ENCODE measurements at regions not wholly inside any gene's neighbourhood (a gene's known extent, or its start where the extent isn't known, plus 50 kb on each side); places are given as distances from the start of the nearest gene placed in this dataset.

DNA sequence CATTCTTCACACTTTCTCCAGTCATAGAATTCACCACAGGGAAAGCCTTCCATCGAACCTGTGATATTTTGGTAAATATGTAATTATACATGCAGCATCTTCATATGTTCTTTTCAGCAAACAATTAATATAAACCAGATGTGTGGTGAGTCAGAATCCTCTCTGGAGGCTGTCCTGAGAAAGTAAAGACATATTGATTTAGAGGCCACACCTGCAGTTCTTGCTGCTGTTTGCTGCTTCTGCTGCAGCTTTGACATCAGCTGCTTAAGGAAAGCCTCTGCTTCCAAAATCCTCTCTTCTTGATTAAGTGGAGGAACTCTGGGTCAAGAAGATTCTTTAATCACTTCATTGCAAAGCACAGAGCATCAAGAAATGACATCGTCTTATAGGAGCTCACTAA is 568.8 kb upstream of the ZEB2 start:
- no peaks in the 10 kb centered on the region for H3K4me1 ChIP-seq (ENCODE audit: control insufficient read depth, insufficient read depth, low read length)
- H3K9me3 ChIP-seq (ENCODE audit: control insufficient read depth, insufficient read depth, low read depth, low read length), result peaks cover 4% of the 10 kb centered on the region; the same call in 1 of the 2 replicates
- no peaks in the 10 kb centered on the region for H3K27me3 ChIP-seq (ENCODE audit: control insufficient read depth, insufficient read depth, low read length)
- no peak overlapping the region for H3K9ac ChIP-seq (ENCODE audit: low read length)
- no peaks in the 10 kb centered on the region for H3K36me3 ChIP-seq (ENCODE audit: control insufficient read depth, insufficient read depth, low read length)
- no peak overlapping the region for H3K27ac ChIP-seq (ENCODE audit: low read depth, low read length)
- no peak overlapping the region for H3K4me3 ChIP-seq (ENCODE audit: low read depth, low read length)

DNA sequence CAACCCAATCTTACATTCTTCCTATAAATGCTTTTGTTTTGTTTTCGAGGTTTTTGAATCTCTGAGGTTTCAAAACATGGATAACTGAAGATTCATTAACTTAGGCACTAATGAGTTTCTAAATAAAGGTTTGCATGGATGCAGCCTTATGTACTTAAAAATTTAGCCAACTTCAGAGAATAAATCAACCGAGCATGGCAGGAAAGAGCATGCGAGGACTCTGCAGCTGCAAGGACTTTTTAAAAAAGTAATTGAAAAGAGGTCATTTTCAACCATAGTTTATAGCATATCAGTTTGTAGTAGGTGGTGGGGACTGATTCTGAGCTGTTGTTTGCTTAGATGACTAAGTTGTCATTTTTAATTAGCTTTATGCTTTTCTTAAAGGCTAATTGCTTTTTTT is 567.0 kb upstream of the ZEB2 start:
- H3K9me3 ChIP-seq (ENCODE audit: control insufficient read depth, insufficient read depth, low read depth, low read length), result peaks cover 4% of the 10 kb centered on the region; the same call in 1 of the 2 replicates
- H3K4me3 ChIP-seq (ENCODE audit: low read depth, low read length), result no peak overlapping the region
- no peaks in the 10 kb centered on the region for H3K27me3 ChIP-seq (ENCODE audit: control insufficient read depth, insufficient read depth, low read length)
- H3K27ac ChIP-seq (ENCODE audit: low read depth, low read length), result no peak overlapping the region
- no peak overlapping the region for H3K9ac ChIP-seq (ENCODE audit: low read length)
- H3K36me3 ChIP-seq (ENCODE audit: control insufficient read depth, insufficient read depth, low read length), result no peaks in the 10 kb centered on the region
- no peaks in the 10 kb centered on the region for H3K4me1 ChIP-seq (ENCODE audit: control insufficient read depth, insufficient read depth, low read length)

DNA sequence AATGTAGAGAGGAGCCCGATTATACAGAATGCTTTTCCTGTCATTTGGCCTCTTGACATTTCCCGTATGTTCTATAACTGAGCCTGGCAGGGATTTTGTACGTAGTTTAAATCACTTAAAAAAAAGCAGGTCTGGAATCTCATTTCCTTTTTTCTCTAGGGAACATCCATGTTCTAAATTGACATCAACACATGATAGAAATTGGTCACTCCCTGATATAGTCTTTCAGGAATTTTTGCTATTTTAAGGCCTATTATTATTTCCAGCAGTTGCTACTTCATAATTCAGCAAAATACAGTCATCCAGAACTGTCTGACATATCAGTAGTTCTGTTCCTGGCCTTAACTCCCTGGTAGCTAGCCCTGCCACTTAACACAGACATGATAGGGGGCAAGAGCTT is 565.7 kb upstream of the ZEB2 start:
- Histone ChIP-seq H3K27me3 (ENCODE audit: control insufficient read depth, insufficient read depth, low read length) (no peaks in the 10 kb centered on the region), H3K4me3 (ENCODE audit: low read depth, low read length) (no peak overlapping the region), H3K27ac (ENCODE audit: low read depth, low read length) (no peak overlapping the region), H3K9me3 (ENCODE audit: control insufficient read depth, insufficient read depth, low read depth, low read length) (peaks cover 3% of the 10 kb centered on the region; the same call in 1 of the 2 replicates), H3K36me3 (ENCODE audit: control insufficient read depth, insufficient read depth, low read length) (no peaks in the 10 kb centered on the region), H3K4me1 (ENCODE audit: control insufficient read depth, insufficient read depth, low read length) (no peaks in the 10 kb centered on the region), H3K9ac (ENCODE audit: low read length) (no peak overlapping the region)

DNA sequence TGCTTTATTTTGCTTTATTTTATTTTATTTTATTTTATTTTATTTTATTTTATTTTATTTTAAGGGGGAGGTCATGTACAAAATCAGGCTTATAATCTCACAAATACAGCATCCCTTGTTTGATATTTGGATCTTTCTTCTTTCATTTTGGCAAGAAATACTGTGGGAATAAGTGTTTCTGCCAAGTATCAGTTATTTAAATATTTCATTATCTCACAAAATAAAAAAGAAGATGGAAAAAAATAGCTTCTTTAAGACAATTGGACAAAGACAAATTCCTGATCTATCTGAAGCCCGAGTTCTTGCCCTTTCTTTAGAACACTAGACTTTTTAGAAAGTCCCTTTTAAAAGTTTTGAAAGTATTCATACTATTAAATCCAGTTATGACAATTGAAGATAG is 560.5 kb upstream of the ZEB2 start:
- Histone ChIP-seq H3K27ac (ENCODE audit: low read depth, low read length) (no peak overlapping the region), H3K36me3 (ENCODE audit: control insufficient read depth, insufficient read depth, low read length) (no peaks in the 10 kb centered on the region), H3K9ac (ENCODE audit: low read length) (no peak overlapping the region), H3K4me1 (ENCODE audit: control insufficient read depth, insufficient read depth, low read length) (no peaks in the 10 kb centered on the region), H3K4me3 (ENCODE audit: low read depth, low read length) (no peak overlapping the region), H3K27me3 (ENCODE audit: control insufficient read depth, insufficient read depth, low read length) (no peaks in the 10 kb centered on the region), H3K9me3 (ENCODE audit: control insufficient read depth, insufficient read depth, low read depth, low read length) (no peaks in the 10 kb centered on the region)

DNA sequence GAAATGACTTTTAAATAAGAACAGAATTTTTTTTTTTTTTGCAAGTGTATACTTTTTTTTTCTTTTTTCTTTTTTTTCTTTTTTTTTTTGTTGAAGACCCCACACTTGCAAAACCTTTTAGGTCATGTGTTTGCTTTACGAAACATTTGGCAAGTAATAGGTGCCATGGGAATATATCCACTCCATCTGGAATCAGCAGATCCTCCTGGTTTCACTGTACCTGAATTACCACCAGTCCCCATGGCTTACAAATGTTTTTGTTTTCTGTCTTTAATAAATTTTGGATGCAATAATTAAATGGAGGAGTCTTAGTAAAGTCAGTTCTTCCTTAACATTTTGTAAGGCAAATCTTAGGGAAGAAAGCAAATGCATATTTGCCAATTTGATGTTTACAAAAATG is 559.7 kb upstream of the ZEB2 start:
- Histone ChIP-seq H3K36me3 (ENCODE audit: control insufficient read depth, insufficient read depth, low read length) (no peaks in the 10 kb centered on the region), H3K4me3 (ENCODE audit: low read depth, low read length) (no peak overlapping the region), H3K9me3 (ENCODE audit: control insufficient read depth, insufficient read depth, low read depth, low read length) (no peaks in the 10 kb centered on the region), H3K27me3 (ENCODE audit: control insufficient read depth, insufficient read depth, low read length) (no peaks in the 10 kb centered on the region), H3K9ac (ENCODE audit: low read length) (no peak overlapping the region), H3K27ac (ENCODE audit: low read depth, low read length) (no peak overlapping the region), H3K4me1 (ENCODE audit: control insufficient read depth, insufficient read depth, low read length) (no peaks in the 10 kb centered on the region)

DNA sequence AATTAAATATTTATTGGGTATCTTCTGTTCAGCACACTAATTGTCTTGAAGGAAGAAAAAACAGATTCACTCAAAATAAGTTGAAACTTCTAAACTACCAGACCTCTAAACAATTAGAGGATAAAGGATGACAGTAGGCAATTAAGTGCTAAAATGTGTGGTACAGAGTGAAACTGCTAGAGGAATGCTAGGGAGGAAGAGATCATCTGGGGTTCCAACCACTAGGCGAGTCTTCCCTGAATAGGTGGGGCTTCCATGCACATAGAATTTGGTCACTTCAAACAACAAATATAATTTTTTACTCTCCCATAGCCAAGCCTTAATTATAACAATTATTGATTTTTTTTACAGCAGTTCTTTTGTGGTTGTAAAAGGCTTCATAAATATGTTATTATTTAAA is 559.0 kb upstream of the ZEB2 start:
- H3K9me3 ChIP-seq (ENCODE audit: control insufficient read depth, insufficient read depth, low read depth, low read length), result no peaks in the 10 kb centered on the region
- no peaks in the 10 kb centered on the region for H3K27me3 ChIP-seq (ENCODE audit: control insufficient read depth, insufficient read depth, low read length)
- H3K27ac ChIP-seq (ENCODE audit: low read depth, low read length), result no peak overlapping the region
- no peaks in the 10 kb centered on the region for H3K36me3 ChIP-seq (ENCODE audit: control insufficient read depth, insufficient read depth, low read length)
- H3K4me1 ChIP-seq (ENCODE audit: control insufficient read depth, insufficient read depth, low read length), result no peaks in the 10 kb centered on the region
- H3K9ac ChIP-seq (ENCODE audit: low read length), result no peak overlapping the region
- no peak overlapping the region for H3K4me3 ChIP-seq (ENCODE audit: low read depth, low read length)

DNA sequence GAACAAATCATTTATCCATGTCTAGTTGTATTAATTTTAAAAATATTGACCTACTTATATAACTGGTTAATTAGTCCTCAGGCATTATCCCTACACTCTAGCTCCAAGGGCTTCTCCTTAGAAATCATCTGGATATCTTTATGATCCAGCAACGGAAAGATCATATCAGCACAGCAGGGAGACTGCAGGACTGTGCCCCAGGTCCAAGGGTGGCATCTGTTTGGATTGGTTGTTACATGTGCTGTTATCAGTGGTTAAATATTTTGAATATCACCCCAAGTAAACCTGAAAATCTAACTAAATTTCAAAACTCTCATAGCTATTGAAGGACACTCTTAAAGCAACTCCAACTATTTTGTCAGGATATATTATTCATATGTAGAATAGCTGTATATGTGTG is 556.2 kb upstream of the ZEB2 start:
- no peak overlapping the region for H3K4me3 ChIP-seq (ENCODE audit: low read depth, low read length)
- H3K9me3 ChIP-seq (ENCODE audit: control insufficient read depth, insufficient read depth, low read depth, low read length), result no peaks in the 10 kb centered on the region
- H3K4me1 ChIP-seq (ENCODE audit: control insufficient read depth, insufficient read depth, low read length), result no peaks in the 10 kb centered on the region
- H3K9ac ChIP-seq (ENCODE audit: low read length), result no peak overlapping the region
- no peak overlapping the region for H3K27ac ChIP-seq (ENCODE audit: low read depth, low read length)
- no peaks in the 10 kb centered on the region for H3K36me3 ChIP-seq (ENCODE audit: control insufficient read depth, insufficient read depth, low read length)
- H3K27me3 ChIP-seq (ENCODE audit: control insufficient read depth, insufficient read depth, low read length), result no peaks in the 10 kb centered on the region

DNA sequence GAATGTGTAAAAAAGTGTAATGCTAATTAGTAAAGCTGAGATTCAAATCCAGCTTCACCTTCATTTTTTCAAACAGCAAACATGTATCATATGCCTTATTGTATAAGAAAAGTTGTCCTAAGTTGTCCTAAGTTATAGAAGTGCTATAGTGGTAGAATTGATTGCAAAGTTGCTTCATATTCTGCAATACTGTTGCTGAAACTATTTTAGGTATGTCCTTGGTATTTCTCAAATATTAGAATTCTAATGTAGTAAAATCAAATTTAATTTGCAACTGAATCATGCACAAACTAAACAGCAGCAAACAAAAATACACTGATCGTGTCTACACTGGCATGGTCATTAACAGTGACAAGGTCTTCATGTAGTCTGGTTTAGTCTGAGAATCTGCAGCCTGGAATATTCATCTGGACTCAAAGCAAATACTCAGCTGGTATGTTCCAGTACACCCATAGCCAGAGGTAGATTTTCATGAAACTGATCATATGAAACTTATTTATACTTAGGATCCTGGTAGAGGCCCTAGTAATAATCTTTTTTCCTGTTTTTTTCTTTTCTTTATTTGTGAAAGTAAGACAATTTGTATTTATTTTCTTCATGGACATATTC is 555.6 kb upstream of the ZEB2 start:
- H3K4me1 ChIP-seq (ENCODE audit: control insufficient read depth, insufficient read depth, low read length), result no peaks in the 10 kb centered on the region
- H3K9ac ChIP-seq (ENCODE audit: low read length), result no peak overlapping the region
- no peaks in the 10 kb centered on the region for H3K27me3 ChIP-seq (ENCODE audit: control insufficient read depth, insufficient read depth, low read length)
- no peak overlapping the region for H3K27ac ChIP-seq (ENCODE audit: low read depth, low read length)
- H3K9me3 ChIP-seq (ENCODE audit: control insufficient read depth, insufficient read depth, low read depth, low read length), result no peaks in the 10 kb centered on the region
- H3K4me3 ChIP-seq (ENCODE audit: low read depth, low read length), result no peak overlapping the region
- H3K36me3 ChIP-seq (ENCODE audit: control insufficient read depth, insufficient read depth, low read length), result no peaks in the 10 kb centered on the region

DNA sequence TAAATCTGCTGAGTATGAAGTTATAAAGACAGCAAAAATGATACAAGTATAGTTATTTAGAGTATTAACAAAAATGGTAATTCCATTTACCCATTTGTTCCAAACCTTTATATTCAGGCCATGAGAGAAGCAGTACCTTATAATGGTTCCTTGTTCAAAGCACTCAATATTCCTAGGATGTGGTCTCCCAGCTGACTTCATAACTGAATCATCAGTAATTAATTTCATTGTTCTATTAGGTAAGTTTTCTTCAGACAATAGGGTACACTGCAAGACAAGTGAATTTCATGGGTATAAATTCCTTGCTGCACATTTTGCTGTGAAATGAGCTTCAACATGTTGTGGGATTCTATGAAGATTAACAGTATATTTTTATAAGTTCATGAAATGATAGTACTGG is 550.8 kb upstream of the ZEB2 start:
- H3K4me1 ChIP-seq (ENCODE audit: control insufficient read depth, insufficient read depth, low read length), result no peaks in the 10 kb centered on the region
- no peaks in the 10 kb centered on the region for H3K27me3 ChIP-seq (ENCODE audit: control insufficient read depth, insufficient read depth, low read length)
- peaks cover 7% of the 10 kb centered on the region; the same call in 1 of the 2 replicates for H3K9me3 ChIP-seq (ENCODE audit: control insufficient read depth, insufficient read depth, low read depth, low read length)
- H3K4me3 ChIP-seq (ENCODE audit: low read depth, low read length), result no peak overlapping the region
- no peak overlapping the region for H3K9ac ChIP-seq (ENCODE audit: low read length)
- no peak overlapping the region for H3K27ac ChIP-seq (ENCODE audit: low read depth, low read length)
- H3K36me3 ChIP-seq (ENCODE audit: control insufficient read depth, insufficient read depth, low read length), result no peaks in the 10 kb centered on the region

DNA sequence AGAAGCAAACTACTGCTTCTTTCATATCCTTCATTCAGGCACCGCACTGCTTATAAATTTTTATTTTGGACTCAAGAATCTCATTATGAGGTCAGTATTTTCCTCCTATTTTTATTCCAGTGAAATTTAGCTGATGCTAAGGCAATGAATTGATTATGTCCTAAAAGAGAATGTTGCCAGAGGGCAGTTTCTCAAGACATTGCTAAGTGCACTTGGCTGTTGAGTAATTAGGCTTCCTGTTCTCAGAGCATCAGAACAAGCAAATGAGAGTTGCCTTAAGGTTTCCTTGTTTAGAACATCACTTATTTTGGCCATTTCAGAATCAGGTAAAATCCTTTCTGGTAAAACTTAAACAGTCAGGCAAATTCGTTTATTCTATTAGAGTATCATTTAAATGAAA is 548.6 kb upstream of the ZEB2 start:
- Histone ChIP-seq H3K27me3 (ENCODE audit: control insufficient read depth, insufficient read depth, low read length) (no peaks in the 10 kb centered on the region), H3K27ac (ENCODE audit: low read depth, low read length) (no peak overlapping the region), H3K36me3 (ENCODE audit: control insufficient read depth, insufficient read depth, low read length) (no peaks in the 10 kb centered on the region), H3K4me3 (ENCODE audit: low read depth, low read length) (no peak overlapping the region), H3K4me1 (ENCODE audit: control insufficient read depth, insufficient read depth, low read length) (no peaks in the 10 kb centered on the region), H3K9me3 (ENCODE audit: control insufficient read depth, insufficient read depth, low read depth, low read length) (peaks cover 7% of the 10 kb centered on the region; the same call in 1 of the 2 replicates), H3K9ac (ENCODE audit: low read length) (no peak overlapping the region)

DNA sequence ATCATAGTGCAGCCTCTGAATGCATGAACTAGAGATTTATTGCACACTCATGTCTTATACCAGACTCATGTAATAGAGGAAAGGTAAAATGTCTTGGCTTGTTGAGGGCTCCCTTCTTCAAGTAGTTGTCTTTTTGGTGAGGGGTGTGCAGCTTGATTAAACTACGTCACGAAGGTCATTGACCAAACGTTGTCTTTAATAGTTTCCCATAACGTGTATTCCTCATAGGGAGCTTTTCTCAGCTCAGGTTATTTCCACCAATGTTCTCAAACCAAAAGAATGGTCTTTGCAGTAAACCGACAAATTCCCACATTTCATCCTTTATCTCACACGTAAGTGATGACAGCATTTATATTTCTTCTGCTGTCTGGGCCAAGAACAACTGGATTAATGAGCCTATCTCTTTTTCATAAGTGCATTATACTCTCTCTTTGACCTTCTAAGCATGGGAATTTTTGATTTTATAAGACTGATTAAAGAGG is 547.7 kb upstream of the ZEB2 start:
- Histone ChIP-seq H3K4me3 (ENCODE audit: low read depth, low read length) (no peak overlapping the region), H3K27me3 (ENCODE audit: control insufficient read depth, insufficient read depth, low read length) (no peaks in the 10 kb centered on the region), H3K9ac (ENCODE audit: low read length) (no peak overlapping the region), H3K36me3 (ENCODE audit: control insufficient read depth, insufficient read depth, low read length) (no peaks in the 10 kb centered on the region), H3K9me3 (ENCODE audit: control insufficient read depth, insufficient read depth, low read depth, low read length) (peaks cover 7% of the 10 kb centered on the region; the same call in 1 of the 2 replicates), H3K4me1 (ENCODE audit: control insufficient read depth, insufficient read depth, low read length) (no peaks in the 10 kb centered on the region), H3K27ac (ENCODE audit: low read depth, low read length) (no peak overlapping the region)

Data from HUES6 (cell line).